ENCODE measurements at regions not wholly inside any gene's neighbourhood (a gene's known extent, or its start where the extent isn't known, plus 50 kb on each side); places are given as distances from the start of the nearest gene placed in this dataset.

DNA sequence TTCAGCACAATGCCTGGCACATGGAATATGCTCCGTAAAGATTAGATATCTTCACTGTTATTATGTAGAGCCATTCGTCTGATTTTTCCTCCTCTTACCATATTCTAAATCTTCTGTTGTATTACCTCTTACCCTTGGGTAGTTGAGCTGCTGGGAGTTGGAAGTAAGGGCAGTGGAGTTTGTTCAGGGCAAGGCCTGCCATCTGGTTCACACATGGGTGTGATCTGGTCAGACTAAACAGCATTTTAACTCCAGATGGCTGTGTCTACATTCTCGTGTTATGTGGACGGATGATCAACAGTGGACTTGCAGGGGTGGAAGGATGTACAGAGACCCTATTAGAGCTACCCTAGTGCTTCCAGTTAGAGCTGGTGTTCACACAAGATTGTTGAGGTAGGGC, 164.9 kb downstream of the ZIC5 start:
- TF ChIP-seq, protein P1, sequence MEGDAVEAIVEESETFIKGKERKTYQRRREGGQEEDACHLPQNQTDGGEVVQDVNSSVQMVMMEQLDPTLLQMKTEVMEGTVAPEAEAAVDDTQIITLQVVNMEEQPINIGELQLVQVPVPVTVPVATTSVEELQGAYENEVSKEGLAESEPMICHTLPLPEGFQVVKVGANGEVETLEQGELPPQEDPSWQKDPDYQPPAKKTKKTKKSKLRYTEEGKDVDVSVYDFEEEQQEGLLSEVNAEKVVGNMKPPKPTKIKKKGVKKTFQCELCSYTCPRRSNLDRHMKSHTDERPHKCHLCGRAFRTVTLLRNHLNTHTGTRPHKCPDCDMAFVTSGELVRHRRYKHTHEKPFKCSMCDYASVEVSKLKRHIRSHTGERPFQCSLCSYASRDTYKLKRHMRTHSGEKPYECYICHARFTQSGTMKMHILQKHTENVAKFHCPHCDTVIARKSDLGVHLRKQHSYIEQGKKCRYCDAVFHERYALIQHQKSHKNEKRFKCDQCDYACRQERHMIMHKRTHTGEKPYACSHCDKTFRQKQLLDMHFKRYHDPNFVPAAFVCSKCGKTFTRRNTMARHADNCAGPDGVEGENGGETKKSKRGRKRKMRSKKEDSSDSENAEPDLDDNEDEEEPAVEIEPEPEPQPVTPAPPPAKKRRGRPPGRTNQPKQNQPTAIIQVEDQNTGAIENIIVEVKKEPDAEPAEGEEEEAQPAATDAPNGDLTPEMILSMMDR (optimal IDR thresholded peaks at IDR 0.05 in 1 of 3, IDR thresholded peaks at IDR 0.05 in 1 of 3, conservative IDR thresholded peaks at IDR 0.05 in 1 of 3; ENCODE audit: extremely low read depth in 1 of 3, insufficient read depth in 2 of 3, low read length in 3 of 3), result no peak
- no peak for TF ChIP-seq EZH2 (IDR thresholded peaks at IDR 0.05; ENCODE audit: low read length)
